Mammary epithelial cell (primary cell): ENCODE measurements at regions not wholly inside any gene's neighbourhood (a gene's known extent, or its start where the extent isn't known, plus 50 kb on each side); places are given as distances from the start of the nearest gene placed in this dataset.

Experiments
- CTCF ChIP-seq, 2 donors: IDR thresholded peaks in 1 of 2; conservative IDR thresholded peaks in 1 of 2; 2 replicates each; pipeline ENCODE4 v1.5.1; 2011 to 2012; ENCODE audit warnings: inconsistent platforms in 2 of 2, low read length in 2 of 2, mild to moderate bottlenecking in 2 of 2, control low read depth in 1 of 2, low read depth in 1 of 2; ENCODE audit not compliant: insufficient read depth in 1 of 2; ENCODE audit errors: extremely low read depth in 1 of 2
- EZH2 ChIP-seq: IDR thresholded peaks from 2 replicates; pipeline ENCODE4 v1.6.1; 2012; ENCODE audit warnings: low read length, inconsistent platforms, borderline replicate concordance

GRCh38 chr16:63983401-63983800 is 1138.5 kb downstream of the CDH11 start:
- TF ChIP-seq CTCF (conservative IDR thresholded peaks at IDR 0.05 in 1 of 2, IDR thresholded peaks at IDR 0.05 in 1 of 2; ENCODE audit: extremely low read depth in 1 of 2, insufficient read depth in 1 of 2, low read depth in 1 of 2, low read length in 2 of 2) (no peak), EZH2 (no peak)
